EH (cell line): ENCODE measurements at regions not wholly inside any gene's neighbourhood (a gene's known extent, or its start where the extent isn't known, plus 50 kb on each side); places are given as distances from the start of the nearest gene placed in this dataset.
"Not testable (repeated sequence)": the region's sequence is repeated elsewhere in the genome, so short reads cannot be mapped to it uniquely, and the experiment has no call there.

ENCODE experiments used
- DNase-seq: peaks from one replicate; pipeline ENCODE4 v3.0.0-alpha.2; 2015; ENCODE audit warnings: low read depth

GRCh38 chr4:24002330-24002966, 112.6 kb upstream of the PPARGC1A start:
- DNase-seq, result peak; percentile 51

- peak; percentile 33 for DNase-seq
Observed at GRCh38 chr4:24001486-24002329, 111.9 kb upstream of the PPARGC1A start.

GRCh38 chr4:24000470-24000831, 110.6 kb upstream of the PPARGC1A start:
- DNase-seq, result no peak

GRCh38 chr4:23999714-24000469, 110.0 kb upstream of the PPARGC1A start:
- DNase-seq, result peak; percentile 71

GRCh38 chr4:23993373-23993772, 103.5 kb upstream of the PPARGC1A start:
- no peak for DNase-seq

GRCh38 chr4:23991444-23991843, 101.6 kb upstream of the PPARGC1A start:
- DNase-seq, result no peak

- no peak for DNase-seq
Observed at GRCh38 chr4:23986270-23986669, 96.4 kb upstream of the PPARGC1A start.

- peak; percentile 14 for DNase-seq
Observed at GRCh38 chr4:23981328-23981727, 91.5 kb upstream of the PPARGC1A start.

- no peak for DNase-seq
Observed at GRCh38 chr4:23979534-23979933, 89.7 kb upstream of the PPARGC1A start.

- DNase-seq, result peak; percentile 62
Observed at GRCh38 chr4:23978002-23978401, 88.2 kb upstream of the PPARGC1A start.

- no peak for DNase-seq
Observed at GRCh38 chr4:23976423-23976822, 86.6 kb upstream of the PPARGC1A start.

GRCh38 chr4:23973308-23973855, 83.5 kb upstream of the PPARGC1A start:
- DNase-seq, result no peak

GRCh38 chr4:23972805-23973204, 83.0 kb upstream of the PPARGC1A start:
- peak; percentile 12 for DNase-seq

GRCh38 chr4:23972187-23972586, 82.3 kb upstream of the PPARGC1A start:
- no peak for DNase-seq

GRCh38 chr4:23970201-23970850, 80.5 kb upstream of the PPARGC1A start:
- peak; percentile 7 for DNase-seq

GRCh38 chr4:23969635-23970145, 79.8 kb upstream of the PPARGC1A start:
- peak; percentile 56 for DNase-seq

- no peak for DNase-seq
Observed at GRCh38 chr4:23967281-23967680, 77.4 kb upstream of the PPARGC1A start.

GRCh38 chr4:23966725-23967124, 76.9 kb upstream of the PPARGC1A start:
- no peak for DNase-seq

- no peak for DNase-seq
Observed at GRCh38 chr4:23962462-23962861, 72.6 kb upstream of the PPARGC1A start.

GRCh38 chr4:23961395-23961794, 71.5 kb upstream of the PPARGC1A start:
- not testable (repeated sequence) for DNase-seq

- no peak for DNase-seq
Observed at GRCh38 chr4:23959396-23960148, 69.7 kb upstream of the PPARGC1A start.
